Right hindlimb (tissue), 1 donor: ENCODE measurements at regions not wholly inside any gene's neighbourhood (a gene's known extent, or its start where the extent isn't known, plus 50 kb on each side); places are given as distances from the start of the nearest gene placed in this dataset.
A peak's percentile ranks its signal among the peaks of the same experiment; 100 is the strongest.
"Not testable (repeated sequence)": the region's sequence is repeated elsewhere in the genome, so short reads cannot be mapped to it uniquely, and the experiment has no call there.

Experiments
- DNase-seq: peaks from one replicate; pipeline ENCODE4 v3.0.0-alpha.2; 2018

- no peak for DNase-seq
Measured at GRCh38 chr9:36521148-36521547, 51.5 kb upstream of the MELK start.

- no peak for DNase-seq
Measured at GRCh38 chr9:36517131-36517530, 55.6 kb upstream of the MELK start.

GRCh38 chr9:36504156-36504555, 68.5 kb upstream of the MELK start:
- DNase-seq: no peak

- no peak for DNase-seq
Measured at GRCh38 chr9:36503172-36504088, 69.3 kb upstream of the MELK start.

- DNase-seq: no peak
Measured at GRCh38 chr9:36501727-36502126, 71.0 kb upstream of the MELK start.

- DNase-seq: not testable (repeated sequence)
Measured at GRCh38 chr9:36500931-36501330, 71.8 kb upstream of the MELK start.

GRCh38 chr9:36499174-36499890, 73.4 kb upstream of the MELK start:
- no peak for DNase-seq

- not testable (repeated sequence) for DNase-seq
Measured at GRCh38 chr9:36493564-36493963, 79.1 kb upstream of the MELK start.

- DNase-seq: no peak
Measured at GRCh38 chr9:36492865-36493264, 79.8 kb upstream of the MELK start.

- DNase-seq: no peak
Measured at GRCh38 chr9:36489453-36489852, 83.2 kb upstream of the MELK start.

GRCh38 chr9:36488389-36488756, 84.3 kb upstream of the MELK start:
- no peak for DNase-seq

GRCh38 chr9:36487482-36488388, 85.0 kb upstream of the MELK start:
- DNase-seq: peak; percentile 95

GRCh38 chr9:36486933-36487481, 85.7 kb upstream of the MELK start:
- DNase-seq: peak; percentile 61

- no peak for DNase-seq
Measured at GRCh38 chr9:36486329-36486932, 86.3 kb upstream of the MELK start.

GRCh38 chr9:36485647-36486328, 85.7 kb upstream of the RNF38 start:
- peak; percentile 24 for DNase-seq

- DNase-seq: no peak
Measured at GRCh38 chr9:36484124-36484523, 84.1 kb upstream of the RNF38 start.

- no peak for DNase-seq
Measured at GRCh38 chr9:36479101-36479500, 79.0 kb upstream of the RNF38 start.

- no peak for DNase-seq
Measured at GRCh38 chr9:36471359-36471758, 71.3 kb upstream of the RNF38 start.

GRCh38 chr9:36470643-36471290, 70.7 kb upstream of the RNF38 start:
- DNase-seq: peak; percentile 51

- DNase-seq: no peak
Measured at GRCh38 chr9:36463467-36463866, 63.4 kb upstream of the RNF38 start.

- DNase-seq: no peak
Measured at GRCh38 chr9:36462245-36462644, 62.2 kb upstream of the RNF38 start.
